Ishikawa (cell line): ENCODE measurements at regions not wholly inside any gene's neighbourhood (a gene's known extent, or its start where the extent isn't known, plus 50 kb on each side); places are given as distances from the start of the nearest gene placed in this dataset.

ENCODE experiments used
- CEBPB ChIP-seq: IDR thresholded peaks from 2 replicates; pipeline ENCODE4 v1.6.1; 2012
- CREB1 ChIP-seq: IDR thresholded peaks from 2 replicates; pipeline ENCODE4 v1.6.1; 2012; ENCODE audit warnings: low read depth
- EGR1 ChIP-seq: IDR thresholded peaks from 2 replicates; pipeline ENCODE4 v1.6.1; 2012
- EP300 ChIP-seq: IDR thresholded peaks from 2 replicates; pipeline ENCODE4 v1.6.1; 2012; ENCODE audit warnings: borderline replicate concordance
- FOXM1 ChIP-seq: IDR thresholded peaks from 2 replicates; pipeline ENCODE4 v1.6.1; 2012; ENCODE audit warnings: low read depth, borderline replicate concordance
- NFIC ChIP-seq: IDR thresholded peaks from 2 replicates; pipeline ENCODE4 v1.6.1; 2012
- RAD21 ChIP-seq: IDR thresholded peaks from 2 replicates; pipeline ENCODE4 v1.6.1; 2012; ENCODE audit warnings: low read depth
- REST ChIP-seq: IDR thresholded peaks from 2 replicates; pipeline ENCODE4 v1.6.1; 2012; ENCODE audit warnings: low read depth, mild to moderate bottlenecking
- TAF1 ChIP-seq: IDR thresholded peaks from 2 replicates; pipeline ENCODE4 v1.6.1; 2012; ENCODE audit warnings: low read depth, mild to moderate bottlenecking
- TCF12 ChIP-seq: IDR thresholded peaks from 2 replicates; pipeline ENCODE4 v1.6.1; 2012; ENCODE audit warnings: low read depth
- TEAD4 ChIP-seq: IDR thresholded peaks from 2 replicates; pipeline ENCODE4 v1.6.1; 2012
- YY1 ChIP-seq: IDR thresholded peaks from 2 replicates; pipeline ENCODE4 v1.6.1; 2012; ENCODE audit warnings: low read depth
- ZBTB7A ChIP-seq: IDR thresholded peaks from 2 replicates; pipeline ENCODE4 v1.6.1; 2012; ENCODE audit warnings: low read depth
- TF ChIP-seq, protein P1 (sequence below): IDR thresholded peaks from 2 replicates; pipeline ENCODE4 v1.6.1; 2012
- TF ChIP-seq, protein P2 (sequence below): IDR thresholded peaks from 2 replicates; pipeline ENCODE4 v1.6.1; 2012

- peak; percentile 41; the same call in 1 of the 2 replicates for TF ChIP-seq TEAD4
- TF ChIP-seq CREB1 = no peak
- TF ChIP-seq REST = no peak
Observed at GRCh38 chr10:3467052-3467951, 294.7 kb upstream of the PITRM1 start.

DNA sequence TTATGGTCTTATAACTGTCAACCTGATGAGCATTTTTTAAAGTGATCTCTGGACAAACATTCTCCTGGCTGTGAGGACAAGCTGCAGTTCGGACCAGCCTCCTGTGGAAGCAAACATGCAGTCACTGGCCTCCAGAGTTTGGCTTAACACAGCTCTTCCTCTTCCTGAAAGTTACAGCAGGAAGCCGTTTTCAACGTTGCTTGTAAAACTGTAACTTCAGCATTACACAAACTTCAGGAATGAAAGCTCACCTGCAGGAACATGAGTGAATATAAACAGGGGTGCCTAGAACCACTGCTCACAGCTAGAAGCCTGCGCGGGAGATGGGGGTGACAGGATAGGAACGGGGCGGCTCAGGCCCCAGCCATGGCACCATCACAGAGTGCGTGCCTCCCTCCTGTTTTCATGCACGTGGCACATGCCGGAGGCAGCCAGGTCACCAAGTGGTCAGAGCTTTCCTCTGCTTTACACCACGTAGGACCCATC, 292.9 kb upstream of the PITRM1 start:
- TF ChIP-seq EGR1 (no peak), EP300 (no peak), YY1 (no peak), RAD21 (no peak), TAF1 (no peak), FOXM1 (no peak), TEAD4 (no peak), TCF12 (no peak), CREB1 (no peak), ZBTB7A (no peak), NFIC (no peak), REST (no peak), CEBPB (no peak)
- TF ChIP-seq, protein P1, sequence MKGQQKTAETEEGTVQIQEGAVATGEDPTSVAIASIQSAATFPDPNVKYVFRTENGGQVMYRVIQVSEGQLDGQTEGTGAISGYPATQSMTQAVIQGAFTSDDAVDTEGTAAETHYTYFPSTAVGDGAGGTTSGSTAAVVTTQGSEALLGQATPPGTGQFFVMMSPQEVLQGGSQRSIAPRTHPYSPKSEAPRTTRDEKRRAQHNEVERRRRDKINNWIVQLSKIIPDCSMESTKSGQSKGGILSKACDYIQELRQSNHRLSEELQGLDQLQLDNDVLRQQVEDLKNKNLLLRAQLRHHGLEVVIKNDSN = no peak
- TF ChIP-seq, protein P2, sequence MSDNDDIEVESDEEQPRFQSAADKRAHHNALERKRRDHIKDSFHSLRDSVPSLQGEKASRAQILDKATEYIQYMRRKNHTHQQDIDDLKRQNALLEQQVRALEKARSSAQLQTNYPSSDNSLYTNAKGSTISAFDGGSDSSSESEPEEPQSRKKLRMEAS = no peak; the same call in 1 of the 2 replicates

- no peak for TF ChIP-seq EP300
- TF ChIP-seq, protein P2 = no peak
- no peak for TF ChIP-seq TAF1
- TF ChIP-seq ZBTB7A = no peak
- TF ChIP-seq RAD21 = no peak
Observed at GRCh38 chr10:3464760-3465405, 292.3 kb upstream of the PITRM1 start.

DNA sequence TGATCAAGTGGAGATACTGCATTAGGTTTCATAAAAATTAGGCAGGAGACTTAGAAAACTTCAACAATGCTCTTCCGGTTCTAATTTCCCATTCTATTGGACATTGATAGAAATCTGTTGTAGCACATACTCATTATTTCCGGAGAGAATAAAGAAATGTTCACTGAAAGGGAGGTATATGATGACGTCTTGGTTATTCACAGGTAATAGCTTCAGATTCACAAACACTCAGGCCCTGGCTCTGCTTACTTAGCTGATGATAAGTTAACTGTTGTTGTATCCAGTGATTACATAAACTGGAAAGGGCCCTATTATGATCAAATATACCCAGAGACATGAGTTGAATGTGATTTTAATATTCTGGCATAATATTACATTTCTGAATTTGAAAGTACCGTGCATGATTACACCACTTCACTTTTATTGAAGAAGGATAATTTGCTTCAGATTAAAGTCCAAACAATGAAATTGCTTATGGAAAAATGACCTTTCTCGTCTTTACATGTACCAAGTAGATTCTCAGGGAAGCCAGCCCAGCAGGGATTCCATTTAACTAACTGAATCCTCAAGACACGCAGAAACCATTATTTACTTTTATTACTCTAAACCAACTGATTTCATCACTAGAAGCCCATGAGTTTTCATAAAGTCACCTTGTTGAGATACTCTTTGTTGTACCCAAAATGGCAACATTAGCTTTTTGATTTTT, 288.0 kb upstream of the PITRM1 start:
- TF ChIP-seq YY1 (no peak), RAD21 (no peak), TCF12 (no peak)

DNA sequence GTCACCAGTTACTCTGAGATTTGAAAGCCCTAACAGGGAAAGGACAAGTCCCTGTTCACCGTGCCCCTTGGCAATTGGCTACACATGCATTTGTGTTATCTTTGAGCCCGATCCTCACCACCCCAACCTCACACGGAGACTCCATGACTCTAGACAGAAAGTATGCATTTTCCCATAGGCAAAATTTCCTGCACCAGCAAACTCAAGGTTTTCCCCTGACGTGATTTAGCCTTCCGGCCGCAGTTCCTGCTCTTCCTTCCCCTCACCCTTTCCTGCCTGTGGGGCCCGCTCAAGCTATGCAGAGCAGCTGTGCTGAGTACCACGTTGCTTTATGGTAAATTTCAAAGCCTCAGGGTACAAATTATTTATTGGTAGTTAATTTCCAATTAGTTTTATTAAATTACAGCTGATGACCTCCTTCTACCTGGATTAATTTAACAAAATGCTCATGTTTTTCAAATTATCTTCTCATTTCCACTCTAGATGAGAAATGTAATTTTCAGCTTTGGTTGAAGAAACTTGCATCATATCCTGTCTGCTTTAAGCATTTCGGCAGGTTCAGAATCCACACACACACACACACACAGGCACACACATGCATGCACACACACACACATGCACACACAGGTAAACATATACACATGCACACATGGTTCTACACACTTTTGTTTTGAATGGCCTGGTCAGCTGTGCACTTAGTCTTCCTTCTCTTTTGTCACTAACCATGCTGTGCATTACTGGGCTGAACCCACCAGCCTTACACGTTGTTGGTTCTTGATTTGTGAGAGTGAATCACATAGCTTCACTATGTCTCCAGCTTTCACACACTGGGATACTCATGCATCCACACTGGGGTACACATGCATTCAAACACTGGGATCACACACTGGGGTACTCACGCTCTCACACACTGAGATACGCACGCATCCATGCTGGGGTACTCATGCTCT, 283.1 kb upstream of the PITRM1 start:
- TF ChIP-seq REST (no peak), EGR1 (no peak), CEBPB (no peak), NFIC (no peak), RAD21 (no peak)
- TF ChIP-seq, protein P2 = no peak
